AG09309 (cell line): ENCODE measurements at regions not wholly inside any gene's neighbourhood (a gene's known extent, or its start where the extent isn't known, plus 50 kb on each side); places are given as distances from the start of the nearest gene placed in this dataset.

Experiments
- DNase-seq: peaks from one replicate; pipeline ENCODE4 v3.0.0-alpha.2; 2010; ENCODE audit warnings: low read depth
- H3K4me3 ChIP-seq: 2 replicates; pipeline ENCODE4 v1.5.1; 2011; ENCODE audit warnings: mild to moderate bottlenecking, low read depth, low read length, moderate library complexity; ENCODE audit not compliant: control insufficient read depth
- TF ChIP-seq, protein P1 (sequence below): IDR thresholded peaks from 2 replicates; pipeline ENCODE4 v1.5.1; 2011; ENCODE audit warnings: mild to moderate bottlenecking, low read depth, low read length, inconsistent platforms; ENCODE audit not compliant: insufficient read depth, control insufficient read depth; ENCODE audit errors: missing control alignments

DNA sequence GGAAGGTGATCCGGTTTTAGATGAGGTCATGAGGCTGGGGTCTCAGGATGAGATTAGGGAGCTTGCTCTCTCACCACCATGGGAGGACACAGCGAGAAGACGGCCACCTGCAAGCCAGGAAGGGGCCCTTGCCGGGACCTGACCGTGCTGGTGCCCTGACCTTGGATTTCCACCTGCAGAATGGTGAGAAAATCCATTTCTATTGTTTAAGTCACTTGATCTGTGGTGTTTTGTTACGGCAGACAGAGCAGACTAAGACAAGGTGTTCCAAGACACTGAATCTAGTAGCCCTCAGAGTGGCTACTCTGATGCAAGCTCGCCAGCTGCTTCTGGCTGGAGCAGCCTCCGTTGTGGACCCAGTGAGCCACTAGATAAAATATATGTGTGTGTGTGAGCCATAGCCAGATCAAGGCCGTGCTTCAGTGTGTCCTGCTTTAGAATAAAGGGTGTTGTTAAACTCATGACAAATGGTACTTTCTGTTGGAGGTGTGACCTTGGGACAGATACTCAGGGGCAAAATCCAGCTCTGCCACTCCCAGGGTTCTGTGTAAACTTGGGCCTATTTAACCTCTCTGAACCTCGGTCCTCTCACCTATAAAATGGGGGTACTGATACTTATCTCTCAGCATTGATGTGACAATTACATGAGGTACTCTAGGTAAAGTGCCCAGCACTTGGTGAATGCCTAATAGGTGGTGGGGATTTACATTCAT is 67.9 kb upstream of the STX18 start:
- no peak overlapping the region for H3K4me3 ChIP-seq
- TF ChIP-seq, protein P1, sequence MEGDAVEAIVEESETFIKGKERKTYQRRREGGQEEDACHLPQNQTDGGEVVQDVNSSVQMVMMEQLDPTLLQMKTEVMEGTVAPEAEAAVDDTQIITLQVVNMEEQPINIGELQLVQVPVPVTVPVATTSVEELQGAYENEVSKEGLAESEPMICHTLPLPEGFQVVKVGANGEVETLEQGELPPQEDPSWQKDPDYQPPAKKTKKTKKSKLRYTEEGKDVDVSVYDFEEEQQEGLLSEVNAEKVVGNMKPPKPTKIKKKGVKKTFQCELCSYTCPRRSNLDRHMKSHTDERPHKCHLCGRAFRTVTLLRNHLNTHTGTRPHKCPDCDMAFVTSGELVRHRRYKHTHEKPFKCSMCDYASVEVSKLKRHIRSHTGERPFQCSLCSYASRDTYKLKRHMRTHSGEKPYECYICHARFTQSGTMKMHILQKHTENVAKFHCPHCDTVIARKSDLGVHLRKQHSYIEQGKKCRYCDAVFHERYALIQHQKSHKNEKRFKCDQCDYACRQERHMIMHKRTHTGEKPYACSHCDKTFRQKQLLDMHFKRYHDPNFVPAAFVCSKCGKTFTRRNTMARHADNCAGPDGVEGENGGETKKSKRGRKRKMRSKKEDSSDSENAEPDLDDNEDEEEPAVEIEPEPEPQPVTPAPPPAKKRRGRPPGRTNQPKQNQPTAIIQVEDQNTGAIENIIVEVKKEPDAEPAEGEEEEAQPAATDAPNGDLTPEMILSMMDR: no peak
- no peak for DNase-seq

DNA sequence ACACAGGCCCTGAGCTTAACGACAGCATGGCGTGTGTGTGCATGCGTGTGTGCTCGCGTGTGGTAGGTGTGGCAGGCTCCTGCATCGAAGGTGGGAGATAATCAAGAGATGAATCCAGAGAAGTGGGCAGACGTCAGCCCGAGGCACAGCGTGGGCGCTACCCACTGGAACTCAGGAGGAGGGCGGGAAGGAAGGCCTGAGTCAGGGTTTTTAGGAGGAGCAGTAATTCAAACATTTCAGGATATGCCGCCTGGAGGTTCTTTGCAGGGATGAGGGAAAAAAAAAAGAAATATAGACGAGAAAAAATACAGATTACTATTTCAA is 66.3 kb upstream of the STX18 start:
- DNase-seq: no peak
- H3K4me3 ChIP-seq: no peak overlapping the region
- TF ChIP-seq, protein P1: no peak

DNA sequence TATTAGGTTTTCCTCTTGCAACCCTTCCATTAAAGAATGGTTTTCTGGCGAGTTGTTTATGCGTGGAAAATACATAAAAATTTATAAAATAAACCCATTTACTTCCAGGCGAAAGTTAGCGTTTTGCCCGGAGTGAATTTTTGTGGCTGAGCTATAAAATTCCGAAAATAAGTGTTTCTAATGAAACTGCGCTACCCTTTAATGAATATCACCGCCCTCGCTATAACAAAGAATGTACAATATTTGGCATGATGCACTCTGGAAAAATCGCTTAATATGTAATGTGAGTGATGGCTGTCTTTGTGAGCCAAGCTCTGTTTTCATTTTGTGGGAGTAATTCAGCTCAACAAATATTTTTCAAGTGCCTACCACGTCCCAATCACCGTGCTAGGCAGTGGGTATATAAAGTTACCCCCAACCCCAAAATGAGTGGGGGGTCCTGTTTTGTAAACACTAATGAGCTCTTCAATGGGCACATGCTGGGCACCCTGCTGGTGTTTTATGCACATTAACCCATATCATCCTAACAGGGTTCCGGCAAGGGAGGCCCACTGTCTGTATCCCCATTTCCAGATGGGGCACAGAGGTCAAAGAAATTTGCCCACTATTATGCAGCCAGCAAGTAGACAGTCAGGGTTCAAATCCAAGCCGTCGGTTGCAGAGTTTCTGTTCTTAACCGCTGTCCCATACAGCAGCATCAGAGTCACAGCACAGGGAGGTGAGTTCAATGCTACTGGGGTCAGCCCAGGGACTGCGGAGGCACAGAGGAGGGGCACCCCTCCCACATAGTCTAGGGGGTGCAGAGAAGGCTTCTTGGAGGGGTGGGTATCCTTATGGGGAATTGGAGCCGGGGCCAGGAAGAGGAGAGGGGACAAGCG is 65.7 kb upstream of the STX18 start:
- DNase-seq: no peak
- no peak overlapping the region for H3K4me3 ChIP-seq
- TF ChIP-seq, protein P1: no peak

DNA sequence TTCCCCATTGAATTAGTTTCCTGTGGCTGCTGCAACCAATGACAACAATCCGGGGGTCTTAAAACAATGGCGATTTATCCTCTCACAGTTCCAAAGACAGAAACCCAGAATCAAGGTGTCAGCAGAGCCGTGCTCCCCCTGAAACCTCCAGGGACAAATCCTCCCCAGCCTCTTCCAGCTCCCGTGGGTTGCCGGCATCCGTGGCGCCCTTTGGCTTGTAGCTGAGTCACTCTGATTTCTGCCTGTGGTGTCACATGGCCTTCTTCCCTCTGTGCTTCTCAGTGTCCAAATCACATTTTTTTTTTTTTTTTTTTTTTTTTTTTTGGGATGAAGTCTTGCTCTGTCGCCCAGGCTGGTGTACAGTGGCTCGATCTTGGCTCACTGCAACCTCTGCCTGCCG is 64.5 kb upstream of the STX18 start:
- no peak for DNase-seq
- TF ChIP-seq, protein P1: no peak

DNA sequence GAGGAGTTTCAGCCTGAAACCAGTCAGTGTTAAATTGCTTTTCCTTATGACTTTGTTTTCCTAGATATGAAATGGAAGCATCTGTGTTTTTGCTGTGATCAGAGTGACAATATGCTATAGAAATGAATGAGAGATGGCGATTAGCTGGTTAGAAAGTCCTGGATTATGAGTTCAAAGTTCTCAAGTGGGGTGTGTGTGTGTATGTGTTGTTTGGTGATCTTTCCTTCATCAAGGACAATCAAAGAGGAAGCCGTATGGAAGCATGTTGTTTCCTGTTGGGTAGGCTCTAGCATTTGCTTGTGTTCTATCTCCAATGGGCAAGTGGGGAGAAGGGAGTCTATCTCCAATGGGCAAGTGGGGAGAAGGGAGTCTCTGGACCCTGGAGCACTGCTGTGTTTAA is 64.0 kb upstream of the STX18 start:
- TF ChIP-seq, protein P1: no peak
- no peak for DNase-seq
- no peak overlapping the region for H3K4me3 ChIP-seq

More for the DNA sequence above, 64.5 kb upstream of the STX18 start:
- no peak overlapping the region for H3K4me3 ChIP-seq

DNA sequence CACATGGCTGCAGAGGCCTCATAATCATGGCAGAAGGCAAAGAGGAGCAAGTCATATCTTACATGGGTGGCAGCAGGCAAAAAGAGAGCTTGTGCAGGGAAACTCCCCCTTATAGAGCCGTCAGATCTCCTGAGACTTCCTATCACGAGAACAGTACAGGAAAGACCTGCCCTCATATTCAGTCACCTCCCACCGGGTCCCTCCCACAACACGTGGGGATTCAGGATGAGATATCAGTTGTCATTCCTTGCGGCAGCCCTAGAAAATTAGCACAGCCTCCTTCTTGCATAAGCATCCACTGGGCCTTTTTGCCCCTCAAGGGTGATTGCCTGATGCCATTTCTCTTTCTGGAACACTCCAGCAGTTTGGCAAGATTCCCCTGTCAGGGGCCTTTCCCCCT is 61.7 kb upstream of the STX18 start:
- TF ChIP-seq, protein P1: no peak
- H3K4me3 ChIP-seq: no peak overlapping the region
- no peak for DNase-seq
